ENCODE measurements at regions not wholly inside any gene's neighbourhood (a gene's known extent, or its start where the extent isn't known, plus 50 kb on each side); places are given as distances from the start of the nearest gene placed in this dataset.
A peak's percentile ranks its signal among the peaks of the same experiment; 100 is the strongest.
"Not testable (repeated sequence)": the region's sequence is repeated elsewhere in the genome, so short reads cannot be mapped to it uniquely, and the experiment has no call there.

GRCh38 chrX:155819966-155820491 is 61.1 kb upstream of the VAMP7 start:
- DNase-seq = peak; percentile 61

DNA sequence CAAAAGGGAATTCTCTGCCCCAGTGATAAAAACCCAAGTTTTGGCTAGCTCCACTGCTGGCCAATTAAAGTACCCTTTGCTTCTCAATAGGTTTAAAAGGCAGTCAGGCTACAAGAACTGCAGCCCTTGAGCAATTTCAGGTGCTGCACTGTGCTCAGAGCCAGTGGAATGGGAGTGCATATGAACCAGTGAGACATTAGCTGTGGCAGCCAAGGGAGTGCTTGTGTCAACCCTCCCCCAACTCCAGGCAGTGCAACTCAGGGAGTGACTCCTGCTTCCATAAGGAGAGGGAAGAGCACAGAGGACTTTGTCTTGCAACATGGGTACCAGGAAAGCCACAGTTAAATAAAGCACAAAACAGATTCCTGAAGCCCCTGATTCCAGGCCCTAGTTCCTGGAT is 61.6 kb upstream of the VAMP7 start:
- DNase-seq = no peak

GRCh38 chrX:155814391-155814790 is 66.8 kb upstream of the VAMP7 start:
- not testable (repeated sequence) for DNase-seq

DNA sequence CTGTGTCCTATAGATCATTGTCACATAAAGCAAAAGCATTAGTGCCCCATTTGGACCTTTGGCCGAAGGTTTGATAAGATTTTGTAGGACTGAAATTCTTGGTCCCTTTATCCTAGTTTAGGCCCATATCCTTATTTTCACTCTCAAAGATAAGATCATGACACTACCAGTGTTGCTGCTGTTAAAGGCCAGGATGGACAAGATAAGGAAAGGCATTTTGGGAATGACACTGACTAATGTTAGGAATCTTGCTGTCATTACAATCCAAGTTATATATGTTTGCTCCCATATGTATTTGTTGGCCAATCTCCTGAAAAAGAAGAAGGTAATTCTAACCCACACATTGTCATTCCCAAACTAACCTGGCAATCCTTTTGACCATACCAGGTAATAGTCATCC is 101.3 kb upstream of the VAMP7 start:
- DNase-seq = no peak

- DNase-seq = no peak
Measured at GRCh38 chrX:155778844-155779553, 102.1 kb upstream of the VAMP7 start.

DNA sequence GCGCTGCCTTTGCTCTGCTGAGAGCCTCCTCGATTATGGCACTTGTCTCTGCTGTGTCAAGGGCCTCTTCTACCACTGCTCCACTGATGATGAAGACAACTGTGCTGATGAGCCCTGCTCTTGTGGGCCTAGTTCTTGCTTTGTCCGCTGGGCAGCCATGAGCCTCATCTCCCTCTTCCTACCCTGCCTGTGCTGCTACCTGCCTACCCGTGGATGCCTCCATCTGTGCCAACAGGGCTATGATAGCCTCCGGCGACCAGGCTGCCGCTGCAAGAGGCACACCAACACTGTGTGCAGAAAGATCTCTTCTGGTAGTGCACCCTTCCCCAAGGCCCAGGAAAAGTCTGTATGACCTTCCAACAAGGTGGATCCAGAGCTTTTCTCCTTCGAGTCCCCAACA is 106.8 kb upstream of the VAMP7 start:
- DNase-seq = no peak

DNA sequence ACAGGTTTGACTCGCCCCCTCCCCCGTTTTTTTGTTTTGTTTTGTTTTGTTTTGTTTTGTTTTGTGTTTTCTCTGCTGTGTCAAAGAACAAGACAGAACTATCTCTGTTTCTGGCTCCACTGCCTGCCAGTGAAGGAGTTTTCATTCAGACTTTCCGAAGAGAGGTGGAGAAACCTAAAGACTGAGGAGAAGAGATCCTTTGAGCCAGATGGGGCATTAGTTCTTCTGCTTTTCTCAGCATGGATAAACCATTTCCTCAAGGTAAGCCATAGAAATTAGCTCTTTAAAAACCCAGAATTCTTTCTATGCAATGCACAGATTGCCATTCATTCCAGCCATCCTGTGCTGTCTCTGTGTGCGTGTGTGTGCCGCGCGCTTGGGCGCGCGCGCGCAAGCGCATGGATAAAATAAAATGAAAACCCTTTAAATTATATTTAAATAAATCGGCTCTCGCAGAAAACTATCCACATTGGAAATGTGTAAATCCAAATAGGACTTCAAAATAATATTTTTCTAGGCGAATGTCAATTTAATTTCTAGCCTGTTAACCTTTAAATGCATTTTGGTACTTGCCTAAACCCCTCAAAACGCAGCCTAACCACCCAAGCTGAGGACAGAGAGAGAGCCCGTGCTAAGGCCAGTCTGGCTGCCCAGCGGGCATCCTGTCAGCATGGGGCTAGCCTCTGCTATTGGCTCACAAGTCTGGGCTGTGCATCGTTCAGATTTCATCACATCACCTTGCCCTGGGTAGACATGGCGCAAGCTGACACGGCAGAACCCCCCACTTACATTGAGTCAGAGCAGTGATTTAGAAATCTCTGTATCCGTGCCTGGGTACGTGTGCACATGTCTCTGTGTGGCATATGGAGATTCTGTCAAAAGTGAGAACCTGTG is 113.0 kb upstream of the VAMP7 start:
- no peak for DNase-seq

GRCh38 chrX:155767051-155767875 is 113.9 kb upstream of the VAMP7 start:
- peak; percentile 5 for DNase-seq

DNA sequence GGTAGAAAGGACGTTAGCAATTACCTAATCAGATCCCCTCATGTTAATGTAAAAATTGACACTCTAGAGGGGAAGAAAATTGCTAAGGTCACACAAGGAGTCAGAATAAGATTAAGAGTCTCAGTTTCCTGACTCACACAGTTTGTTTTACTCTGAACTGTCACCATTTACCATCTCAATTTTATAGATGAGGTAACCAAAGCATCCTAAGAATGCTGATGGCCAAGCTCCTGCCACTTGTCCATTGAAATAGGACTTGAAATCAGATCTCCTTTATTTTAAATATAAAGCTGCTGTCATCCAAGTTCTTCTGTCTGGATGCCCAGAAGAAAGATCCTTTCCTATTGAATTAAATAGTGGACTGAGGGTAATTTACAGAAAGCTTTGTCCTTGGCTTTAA is 114.8 kb upstream of the VAMP7 start:
- DNase-seq = no peak

GRCh38 chrX:155761185-155761584 is 120.0 kb upstream of the VAMP7 start:
- no peak for DNase-seq

DNA sequence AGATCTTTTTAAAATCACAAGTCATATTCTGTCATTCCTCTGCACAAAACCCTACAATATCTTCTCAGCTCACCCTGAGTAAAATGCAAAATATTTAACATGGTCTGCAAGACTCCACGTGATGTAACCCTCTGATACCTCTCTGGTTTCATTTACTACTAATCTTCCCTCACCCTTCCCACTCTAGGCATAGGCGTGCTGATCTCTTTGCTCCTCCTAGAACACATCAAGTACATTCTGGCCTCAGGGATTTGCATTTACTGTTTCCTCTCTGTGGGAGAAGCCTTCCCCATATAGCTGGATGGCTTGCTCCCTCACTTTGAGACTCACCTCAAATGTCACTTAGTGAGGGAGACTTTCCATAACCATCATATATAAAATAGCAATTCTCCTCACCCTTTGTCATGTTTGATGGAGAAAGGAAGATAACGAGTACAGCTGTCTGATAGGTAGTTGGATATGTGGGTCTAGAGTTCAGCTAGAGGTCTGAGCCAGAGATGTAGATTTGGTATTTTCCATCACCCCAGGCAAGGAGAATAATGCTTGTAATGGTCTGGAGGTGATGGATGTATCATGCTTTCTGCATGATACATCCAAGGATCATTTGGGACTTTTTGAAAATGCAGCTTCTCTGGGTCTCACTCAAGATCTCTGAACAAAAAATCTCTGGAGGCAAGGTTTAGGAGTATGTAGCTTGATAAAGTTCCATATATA is 123.9 kb upstream of the VAMP7 start:
- DNase-seq = no peak

GRCh38 chrX:155755706-155756337 is 125.3 kb upstream of the VAMP7 start:
- DNase-seq = no peak

GRCh38 chrX:155751131-155751530 is 130.0 kb upstream of the VAMP7 start:
- no peak for DNase-seq

DNA sequence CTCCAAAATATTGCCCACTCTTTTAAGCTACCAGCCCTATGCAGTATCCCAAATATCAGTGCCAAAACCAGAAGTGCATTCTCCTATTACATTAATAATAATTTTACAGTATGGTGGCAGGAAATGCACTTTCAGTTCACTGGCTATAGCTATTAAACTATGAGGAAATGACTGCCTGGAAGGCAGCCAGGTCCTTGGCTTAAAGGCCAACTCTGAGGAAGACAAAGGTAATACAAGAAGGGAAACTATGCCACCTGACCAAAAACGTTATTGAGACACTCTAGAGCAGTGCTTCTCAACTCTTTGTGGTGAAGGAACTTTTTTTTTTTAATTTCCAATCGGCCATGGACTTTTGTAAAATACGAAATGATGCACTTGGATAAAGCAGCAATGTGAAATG is 133.6 kb upstream of the VAMP7 start:
- no peak for DNase-seq

DNA sequence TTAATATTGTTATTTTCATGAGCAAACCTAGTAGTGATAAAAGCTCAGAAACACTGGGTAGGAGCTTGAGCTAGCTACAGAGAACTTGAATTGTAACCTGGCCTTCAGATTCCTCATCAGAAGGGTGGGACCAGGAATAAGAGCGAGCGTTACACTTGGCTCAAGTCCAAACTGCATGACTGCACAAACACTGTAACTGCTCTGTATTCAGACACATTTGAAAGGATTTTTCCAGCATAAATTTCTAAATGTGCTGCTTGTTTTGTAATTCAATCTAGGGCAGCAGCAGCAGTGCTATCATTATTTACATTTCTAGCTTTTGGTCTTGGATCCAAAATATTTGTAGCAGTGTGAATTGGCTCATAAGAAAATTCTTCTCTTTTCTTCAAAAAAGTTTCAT is 133.0 kb upstream of the TMLHE start:
- peak; percentile 0 for DNase-seq

DNA sequence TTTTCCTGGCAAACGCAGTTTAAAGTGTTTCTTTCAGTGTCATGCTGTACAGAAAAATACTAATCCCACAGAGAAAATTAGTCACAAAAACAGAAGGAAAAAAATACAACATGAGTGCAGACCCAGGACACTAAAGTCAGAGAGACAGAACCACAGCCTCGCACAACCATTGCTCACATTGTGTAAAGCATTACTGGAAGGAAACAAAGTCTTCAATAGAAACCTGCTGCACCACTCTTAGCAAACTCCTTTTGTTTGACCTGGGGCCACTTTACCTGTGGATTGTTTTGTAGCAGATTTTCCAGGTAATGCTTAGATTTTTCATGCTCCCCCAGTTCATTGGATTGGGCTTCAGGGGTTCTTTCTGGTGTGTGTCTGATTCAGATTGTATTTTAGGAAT is 131.8 kb upstream of the TMLHE start:
- no peak for DNase-seq

GRCh38 chrX:155728335-155728734 is 115.6 kb upstream of the TMLHE start:
- not testable (repeated sequence) for DNase-seq

- no peak for DNase-seq
Measured at GRCh38 chrX:155718972-155719586, 106.3 kb upstream of the TMLHE start.

- no peak for DNase-seq
Measured at GRCh38 chrX:155715141-155715540, 102.4 kb upstream of the TMLHE start.

GRCh38 chrX:155695419-155695818 is 82.7 kb upstream of the TMLHE start:
- DNase-seq = no peak

DNA sequence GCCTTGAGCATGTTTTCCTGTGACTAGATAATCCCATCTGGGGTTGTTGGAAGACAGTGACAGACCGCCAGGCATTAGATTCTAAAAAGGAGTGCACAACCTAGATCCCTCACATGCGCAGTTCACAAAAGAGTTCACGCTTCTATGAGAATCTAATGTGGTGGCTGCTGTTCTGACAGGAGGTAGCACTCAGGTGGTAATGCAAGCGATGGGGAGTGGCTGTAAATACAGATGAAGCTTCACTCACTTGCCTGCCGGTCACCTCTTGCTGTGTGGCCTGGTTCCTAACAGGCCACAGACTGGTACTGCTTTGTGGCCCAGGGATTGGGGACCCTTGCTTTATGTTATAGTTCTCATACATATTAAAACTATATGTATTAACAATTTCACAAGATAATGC is 81.9 kb upstream of the TMLHE start:
- no peak for DNase-seq

DNA sequence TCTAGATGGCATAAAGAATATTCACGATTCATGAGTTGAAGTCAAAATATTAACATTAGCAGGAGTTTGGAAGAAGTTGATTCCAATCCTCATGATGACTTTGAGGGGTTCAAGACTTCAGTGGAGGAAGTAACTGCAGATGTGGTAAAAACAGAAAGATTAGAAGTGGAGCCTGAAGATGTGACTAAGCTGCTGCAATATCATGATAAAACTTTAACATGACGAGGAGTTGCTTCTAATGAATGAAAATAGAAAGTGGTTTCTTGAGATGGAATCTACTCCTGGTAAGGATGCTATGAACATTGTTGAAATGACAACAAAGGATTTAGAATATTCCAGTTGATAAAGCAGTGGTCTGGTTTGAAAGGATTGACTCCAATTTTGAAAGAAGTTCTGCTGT is 70.1 kb upstream of the TMLHE start:
- no peak for DNase-seq
